Globus pallidus (tissue), 1 donor: ENCODE measurements at regions not wholly inside any gene's neighbourhood (a gene's known extent, or its start where the extent isn't known, plus 50 kb on each side); places are given as distances from the start of the nearest gene placed in this dataset.

ENCODE experiments used
- DNase-seq: peaks from one replicate; pipeline ENCODE4 v3.0.0-alpha.2; 2015; ENCODE audit warnings: low spot score

- DNase-seq, result no peak
These were observed 325.2 kb downstream of the MFSD1 start for GRCh38 chr3:159127021-159127392.

- DNase-seq, result no peak
These were observed 326.8 kb downstream of the MFSD1 start for GRCh38 chr3:159128628-159129027.

- no peak for DNase-seq
These were observed 328.3 kb downstream of the MFSD1 start for GRCh38 chr3:159130108-159130507.

GRCh38 chr3:159131376-159131775 lies 329.5 kb downstream of the MFSD1 start:
- DNase-seq, result no peak

- peak; percentile 19 for DNase-seq
These were observed 336.1 kb downstream of the MFSD1 start for GRCh38 chr3:159137949-159138348.

- DNase-seq, result no peak
These were observed 337.5 kb downstream of the MFSD1 start for GRCh38 chr3:159139326-159139725.

GRCh38 chr3:159144472-159144871 lies 342.6 kb downstream of the MFSD1 start:
- no peak for DNase-seq

GRCh38 chr3:159144891-159145290 lies 343.0 kb downstream of the MFSD1 start:
- DNase-seq, result no peak

- DNase-seq, result no peak
These were observed 344.5 kb downstream of the MFSD1 start for GRCh38 chr3:159146392-159146791.

- no peak for DNase-seq
These were observed 345.1 kb downstream of the MFSD1 start for GRCh38 chr3:159146856-159147435.

GRCh38 chr3:159147813-159148212 lies 346.0 kb downstream of the MFSD1 start:
- no peak for DNase-seq

GRCh38 chr3:159148466-159148865 lies 346.6 kb downstream of the MFSD1 start:
- no peak for DNase-seq

- no peak for DNase-seq
These were observed 347.3 kb downstream of the MFSD1 start for GRCh38 chr3:159149131-159149530.

- no peak for DNase-seq
These were observed 347.8 kb downstream of the MFSD1 start for GRCh38 chr3:159149633-159150032.

GRCh38 chr3:159150180-159150579 lies 348.3 kb downstream of the MFSD1 start:
- no peak for DNase-seq

- DNase-seq, result no peak
These were observed 349.3 kb downstream of the MFSD1 start for GRCh38 chr3:159151130-159151529.

- no peak for DNase-seq
These were observed 355.4 kb downstream of the MFSD1 start for GRCh38 chr3:159157275-159157674.

GRCh38 chr3:159158213-159158612 lies 356.4 kb downstream of the MFSD1 start:
- DNase-seq, result peak; percentile 11

- DNase-seq, result no peak
These were observed 356.9 kb downstream of the MFSD1 start for GRCh38 chr3:159158801-159159200.

GRCh38 chr3:159159546-159159945 lies 357.7 kb downstream of the MFSD1 start:
- no peak for DNase-seq

- DNase-seq, result no peak
These were observed 361.8 kb downstream of the MFSD1 start for GRCh38 chr3:159163656-159164055.

GRCh38 chr3:159165961-159166360 lies 364.1 kb downstream of the MFSD1 start:
- no peak for DNase-seq

GRCh38 chr3:159166899-159167586 lies 365.2 kb downstream of the MFSD1 start:
- DNase-seq, result no peak

GRCh38 chr3:159168788-159169187 lies 366.9 kb downstream of the MFSD1 start:
- DNase-seq, result no peak
